Islet of Langerhans (tissue), 1 donor: ENCODE measurements at regions not wholly inside any gene's neighbourhood (a gene's known extent, or its start where the extent isn't known, plus 50 kb on each side); places are given as distances from the start of the nearest gene placed in this dataset.
"Not testable (repeated sequence)": the region's sequence is repeated elsewhere in the genome, so short reads cannot be mapped to it uniquely, and the experiment has no call there.

Experiments used
- FAIRE-seq: peaks from one replicate; lab custom pipeline; 2011; peaks lifted over from hg19 to GRCh38; lab: Jason Lieb, UNC

DNA sequence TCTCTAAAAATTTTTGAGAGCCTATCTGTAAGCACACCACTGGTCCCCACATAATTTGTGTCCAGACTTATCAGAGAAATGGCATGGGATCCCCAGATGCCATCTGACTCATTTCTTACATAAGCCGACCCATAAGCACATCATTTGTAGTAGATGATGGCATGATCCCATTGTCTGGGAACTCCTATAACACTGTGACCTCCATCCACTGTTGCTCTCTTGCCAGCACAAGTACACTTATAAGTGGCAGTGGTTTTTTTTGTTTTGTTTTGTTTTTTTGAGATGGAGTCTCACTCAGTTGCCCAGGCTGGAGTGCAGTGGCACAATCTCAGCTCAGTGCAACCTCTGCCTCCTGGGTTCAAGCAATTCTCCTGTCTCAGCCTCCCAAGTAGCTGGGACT lies 350.7 kb upstream of the ZFHX3 start:
- FAIRE-seq = not testable (repeated sequence)

- no peak for FAIRE-seq
Observed at GRCh38 chr16:73396556-73396955, 348.6 kb upstream of the ZFHX3 start.

- FAIRE-seq = no peak
Observed at GRCh38 chr16:73390936-73391335, 343.0 kb upstream of the ZFHX3 start.

GRCh38 chr16:73390491-73390890 lies 342.6 kb upstream of the ZFHX3 start:
- no peak for FAIRE-seq

- no peak for FAIRE-seq
Observed at GRCh38 chr16:73389085-73389484, 341.2 kb upstream of the ZFHX3 start.

DNA sequence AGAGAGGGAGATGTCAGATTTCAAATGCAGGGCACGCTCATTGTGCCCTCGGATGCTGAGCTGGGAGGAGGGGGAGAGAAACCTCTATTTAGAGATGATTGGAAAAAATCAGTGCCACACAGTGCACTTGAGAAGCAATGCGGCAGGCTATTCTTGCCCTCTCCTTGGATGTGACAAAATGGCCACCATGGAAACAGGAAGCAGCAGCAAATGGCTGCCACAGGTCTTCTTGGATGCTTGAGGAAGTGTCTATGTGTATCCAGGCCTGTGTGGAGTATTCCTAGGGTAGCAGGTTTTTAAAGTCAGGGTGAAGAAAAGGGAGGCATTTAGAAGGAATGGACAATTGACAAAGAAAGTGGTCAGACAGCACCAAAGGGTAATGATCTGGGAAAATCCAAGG lies 340.1 kb upstream of the ZFHX3 start:
- FAIRE-seq = no peak

DNA sequence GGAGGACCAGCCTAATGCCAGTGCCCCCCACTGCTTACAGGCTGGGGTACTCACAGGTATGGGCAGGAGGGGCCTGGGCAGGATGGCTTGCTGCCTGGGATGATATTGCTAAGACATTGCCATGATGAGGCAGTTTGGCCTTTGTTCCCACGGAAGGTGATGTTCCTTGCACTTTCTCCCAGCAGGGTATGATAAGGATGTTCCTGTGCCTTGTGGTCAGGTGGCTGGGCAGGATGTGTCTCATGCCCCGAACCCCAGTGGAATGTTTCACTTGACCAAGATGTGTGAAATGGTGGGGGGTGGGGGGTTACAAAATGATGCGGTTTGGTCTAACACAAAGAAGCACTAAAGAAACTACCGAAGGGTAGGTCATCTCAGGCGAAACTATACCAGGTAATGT lies 337.8 kb upstream of the ZFHX3 start:
- FAIRE-seq = no peak

GRCh38 chr16:73384506-73385089 lies 336.7 kb upstream of the ZFHX3 start:
- FAIRE-seq = no peak

- FAIRE-seq = no peak
Observed at GRCh38 chr16:73383988-73384365, 336.0 kb upstream of the ZFHX3 start.

- no peak for FAIRE-seq
Observed at GRCh38 chr16:73383195-73383987, 335.5 kb upstream of the ZFHX3 start.

GRCh38 chr16:73378471-73378870 lies 330.5 kb upstream of the ZFHX3 start:
- no peak for FAIRE-seq

GRCh38 chr16:73371584-73372319 lies 323.8 kb upstream of the ZFHX3 start:
- FAIRE-seq = no peak

DNA sequence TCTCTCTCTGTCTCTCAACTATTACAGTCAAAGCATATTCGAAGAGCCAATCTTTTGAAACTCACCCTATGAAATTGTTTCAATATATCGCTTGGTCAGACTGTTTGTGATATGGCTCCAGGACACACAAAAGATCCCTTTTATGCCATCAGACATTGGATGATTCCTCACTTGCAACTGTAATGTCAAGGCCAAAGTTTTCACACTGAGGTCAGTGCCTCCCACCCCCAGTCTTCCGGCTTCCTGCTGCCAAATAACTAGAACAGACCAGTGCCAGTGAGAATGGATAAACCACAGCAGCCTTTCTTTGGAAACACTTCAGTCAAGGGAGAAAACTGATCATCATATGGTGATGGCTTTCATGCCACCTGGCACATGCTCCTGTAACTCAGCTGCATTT lies 321.9 kb upstream of the ZFHX3 start:
- no peak for FAIRE-seq

DNA sequence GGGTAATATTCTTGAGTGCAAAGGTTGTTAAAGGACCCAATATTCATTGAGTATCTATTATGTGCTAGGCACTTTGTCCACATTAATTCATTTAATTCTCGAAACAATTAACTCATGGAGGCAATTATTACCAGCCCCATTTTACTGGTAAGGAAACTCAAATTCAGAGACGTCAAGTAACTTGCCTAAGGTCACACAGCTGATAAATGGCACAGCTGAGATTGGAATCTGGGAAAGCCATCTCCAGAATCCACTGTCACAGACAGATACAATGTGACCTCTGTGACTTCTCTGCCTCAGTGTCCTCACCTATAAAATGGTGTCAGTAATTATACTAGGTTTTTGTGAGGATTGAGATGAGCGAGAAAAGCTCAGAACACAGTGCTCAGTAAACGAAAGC lies 320.8 kb upstream of the ZFHX3 start:
- no peak for FAIRE-seq

GRCh38 chr16:73365016-73365551 lies 317.2 kb upstream of the ZFHX3 start:
- no peak for FAIRE-seq

GRCh38 chr16:73364413-73364812 lies 316.5 kb upstream of the ZFHX3 start:
- no peak for FAIRE-seq

DNA sequence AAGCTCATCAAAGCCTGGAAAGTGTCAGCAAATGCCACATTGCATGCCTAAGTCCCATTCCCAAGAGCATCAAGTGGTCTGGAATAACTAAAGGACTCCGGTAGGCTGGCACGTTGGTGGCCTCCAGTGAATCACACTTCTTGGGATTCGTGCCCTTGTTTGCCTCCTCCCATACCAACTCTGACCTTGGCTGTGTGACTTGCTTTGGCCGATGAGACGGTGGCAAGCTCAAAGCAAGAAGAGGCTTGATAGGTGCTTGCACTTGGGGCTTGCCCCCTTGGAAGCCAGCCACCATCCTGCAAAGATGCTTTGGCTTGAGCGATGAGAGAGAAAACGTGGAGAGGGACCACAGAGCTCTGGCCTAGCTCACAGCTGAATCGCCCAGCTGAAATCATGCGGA lies 313.1 kb upstream of the ZFHX3 start:
- FAIRE-seq = no peak

DNA sequence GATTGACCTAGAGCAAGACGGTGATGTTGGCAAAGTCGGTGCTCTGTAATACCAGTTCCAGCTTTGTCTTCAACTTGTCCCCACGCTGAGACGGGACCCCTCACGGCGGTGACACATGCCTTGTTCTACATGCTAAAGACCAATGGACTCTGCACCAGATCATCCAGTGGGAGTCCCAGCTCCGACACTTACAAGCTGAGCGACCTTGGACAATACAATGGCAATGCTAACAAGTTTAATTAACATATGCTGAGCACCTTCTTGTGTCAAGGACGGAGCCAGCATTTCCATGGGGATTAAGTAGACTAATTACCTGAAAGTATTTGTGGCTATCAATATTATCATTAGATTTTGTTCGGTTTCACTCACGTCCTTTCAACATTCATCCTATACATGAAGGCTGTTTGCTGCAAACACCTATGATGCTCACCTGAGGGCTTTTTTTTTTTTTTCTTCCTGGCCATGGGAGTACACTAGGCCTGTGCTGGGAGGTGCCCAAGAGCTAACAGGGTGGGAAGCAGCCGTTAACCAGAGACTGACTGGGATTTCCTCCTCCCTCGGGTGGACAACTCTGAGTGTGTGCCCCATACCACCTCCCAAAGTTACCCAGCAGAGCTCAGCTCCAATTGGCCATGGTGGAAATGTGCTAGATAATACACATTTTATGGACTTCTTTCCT lies 308.6 kb upstream of the ZFHX3 start:
- no peak for FAIRE-seq

- no peak for FAIRE-seq
Observed at GRCh38 chr16:73355981-73356380, 308.1 kb upstream of the ZFHX3 start.

GRCh38 chr16:73354434-73354833 lies 306.5 kb upstream of the ZFHX3 start:
- FAIRE-seq = no peak

DNA sequence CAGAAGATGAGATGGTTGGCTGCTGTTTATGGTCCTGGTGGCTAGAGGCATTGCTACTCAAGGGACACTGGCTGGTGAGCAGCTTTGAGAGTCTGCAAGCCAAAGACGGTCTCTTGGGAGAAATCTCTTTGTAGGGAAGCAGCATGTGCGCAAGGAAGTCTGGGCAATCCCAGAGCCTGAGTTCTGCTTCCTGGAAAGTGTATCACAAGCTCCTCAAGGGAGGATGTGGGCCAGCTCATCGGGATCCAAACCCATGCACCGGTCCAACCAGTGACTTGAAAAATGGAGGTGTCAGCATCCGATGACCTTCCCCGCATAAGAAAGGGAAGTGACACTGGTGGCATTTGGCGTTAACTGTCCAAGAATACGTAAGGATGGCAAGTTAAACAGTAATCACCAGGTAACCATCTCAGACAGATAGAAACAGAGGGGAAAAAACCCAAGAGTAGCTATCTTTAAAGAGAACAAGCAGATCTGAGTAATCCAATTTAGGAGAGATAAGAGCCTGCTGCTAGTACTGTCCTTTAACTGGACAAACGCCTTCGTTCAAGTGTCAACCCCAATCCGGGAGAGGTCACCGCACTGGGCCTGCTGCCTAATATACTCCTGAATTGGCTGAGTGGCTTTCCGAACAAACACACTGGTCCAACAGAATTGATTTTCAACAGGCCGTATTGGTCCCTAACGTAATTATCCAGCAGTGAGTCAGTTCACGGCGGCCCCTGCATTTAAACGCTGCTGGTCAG lies 303.0 kb upstream of the ZFHX3 start:
- FAIRE-seq = no peak
